ENCODE measurements at regions not wholly inside any gene's neighbourhood (a gene's known extent, or its start where the extent isn't known, plus 50 kb on each side); places are given as distances from the start of the nearest gene placed in this dataset.

DNA sequence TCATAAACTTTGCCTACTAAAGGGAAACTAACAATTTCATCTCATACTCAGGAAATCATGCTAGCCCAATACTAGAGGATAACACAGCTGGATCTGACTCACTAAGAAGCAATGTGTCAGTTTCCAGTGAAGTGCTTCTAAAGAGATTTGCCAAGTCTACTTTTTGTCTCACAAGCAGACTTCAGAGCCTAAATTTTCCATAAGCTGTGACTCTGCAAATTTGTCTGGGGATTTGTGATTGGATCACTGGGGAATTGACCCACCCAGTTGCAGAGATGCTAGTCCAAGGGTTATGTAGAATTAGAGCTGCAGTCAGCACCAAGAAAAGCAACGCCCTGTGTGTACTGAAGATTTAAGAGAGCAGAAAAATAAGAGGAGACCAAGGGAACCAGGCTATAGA, 647.1 kb downstream of the NTRK3 start:
- H3K4me3 ChIP-seq: no peak overlapping the region
- H3K36me3 ChIP-seq (ENCODE audit: low read depth): no peaks in the 10 kb centered on the region
- BruUV-seq (replicated peaks): no TSS peak
- no peaks in the 10 kb centered on the region for H3K79me2 ChIP-seq (ENCODE audit: low read depth)
- H3K4me2 ChIP-seq: no peak overlapping the region
- H3K27ac ChIP-seq: no peak overlapping the region
- H4K20me1 ChIP-seq (ENCODE audit: insufficient read depth): no peaks in the 10 kb centered on the region
- no peaks in the 10 kb centered on the region for H3K9me2 ChIP-seq (ENCODE audit: insufficient read depth)
- H3F3A ChIP-seq (ENCODE audit: insufficient read depth, low read depth): no peaks in the 10 kb centered on the region
- DNase-seq: no peak
- no peaks in the 10 kb centered on the region for H3K27me3 ChIP-seq (ENCODE audit: insufficient read depth, low read depth)
- no peaks in the 10 kb centered on the region for H3K9me3 ChIP-seq (ENCODE audit: insufficient read depth, low read depth)
- intact Hi-C loops (cut with micrococcal nuclease; ENCODE audit: unreplicated experiment): no loop called here
- H2AFZ ChIP-seq: no peak overlapping the region
- ChIA-PET CTCF (no interaction called here), POLR2A (ENCODE audit: unreplicated experiment) (interaction anchor here (0.6 kb wide), 1 partner anchor 411 kb away, joined by 3 read pairs; no protein-coding TSS in a partner anchor)
- H3K4me1 ChIP-seq (replicated peaks; ENCODE audit: insufficient read depth): no peaks in the 10 kb centered on the region
- TF ChIP-seq, protein P1, sequence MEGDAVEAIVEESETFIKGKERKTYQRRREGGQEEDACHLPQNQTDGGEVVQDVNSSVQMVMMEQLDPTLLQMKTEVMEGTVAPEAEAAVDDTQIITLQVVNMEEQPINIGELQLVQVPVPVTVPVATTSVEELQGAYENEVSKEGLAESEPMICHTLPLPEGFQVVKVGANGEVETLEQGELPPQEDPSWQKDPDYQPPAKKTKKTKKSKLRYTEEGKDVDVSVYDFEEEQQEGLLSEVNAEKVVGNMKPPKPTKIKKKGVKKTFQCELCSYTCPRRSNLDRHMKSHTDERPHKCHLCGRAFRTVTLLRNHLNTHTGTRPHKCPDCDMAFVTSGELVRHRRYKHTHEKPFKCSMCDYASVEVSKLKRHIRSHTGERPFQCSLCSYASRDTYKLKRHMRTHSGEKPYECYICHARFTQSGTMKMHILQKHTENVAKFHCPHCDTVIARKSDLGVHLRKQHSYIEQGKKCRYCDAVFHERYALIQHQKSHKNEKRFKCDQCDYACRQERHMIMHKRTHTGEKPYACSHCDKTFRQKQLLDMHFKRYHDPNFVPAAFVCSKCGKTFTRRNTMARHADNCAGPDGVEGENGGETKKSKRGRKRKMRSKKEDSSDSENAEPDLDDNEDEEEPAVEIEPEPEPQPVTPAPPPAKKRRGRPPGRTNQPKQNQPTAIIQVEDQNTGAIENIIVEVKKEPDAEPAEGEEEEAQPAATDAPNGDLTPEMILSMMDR (conservative IDR thresholded peaks at IDR 0.05): no peak
- no peak for TF ChIP-seq EZH2 (IDR thresholded peaks at IDR 0.05; ENCODE audit: low read depth)

DNA sequence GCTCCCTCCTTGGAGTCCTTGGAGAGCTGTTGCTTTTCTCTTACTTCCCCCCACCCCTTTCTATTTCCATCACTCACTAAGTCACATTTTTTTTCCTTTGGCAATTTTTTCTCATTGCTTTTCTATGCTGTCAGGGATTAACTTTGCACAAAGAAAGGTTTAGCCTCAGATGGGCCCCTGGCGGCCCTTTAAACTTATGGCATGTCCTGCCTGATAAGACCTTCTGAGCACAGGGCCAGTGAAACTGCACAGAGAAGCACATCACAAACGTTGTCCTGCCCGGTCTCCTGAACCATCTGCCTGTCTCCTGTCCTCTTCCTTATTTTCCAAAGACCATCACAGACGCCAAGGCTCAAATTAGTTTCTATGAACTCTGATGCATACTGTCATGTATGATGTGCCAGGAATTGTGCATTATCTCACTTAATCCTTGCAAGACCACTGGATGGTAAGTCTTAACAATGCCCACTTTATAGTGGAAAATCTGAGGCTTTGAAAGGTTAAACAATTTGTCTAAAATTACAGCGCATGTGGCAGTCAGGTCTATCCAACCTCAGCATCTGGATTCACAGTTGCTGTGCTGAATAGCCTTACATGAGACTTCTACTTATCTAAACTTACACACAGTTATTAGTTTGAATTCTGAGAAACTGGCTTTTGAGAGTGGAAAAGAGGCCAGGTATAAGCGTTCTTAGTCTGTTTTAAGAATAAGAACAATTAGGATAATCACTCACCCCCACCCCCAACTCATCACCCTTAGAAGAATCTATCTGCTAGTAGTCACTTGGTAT, 648.1 kb downstream of the NTRK3 start:
- Histone ChIP-seq H3K9me3 (ENCODE audit: insufficient read depth, low read depth) (no peaks in the 10 kb centered on the region), H4K20me1 (ENCODE audit: insufficient read depth) (no peaks in the 10 kb centered on the region), H2AFZ (no peak overlapping the region), H3K27ac (no peak overlapping the region), H3F3A (ENCODE audit: insufficient read depth, low read depth) (no peaks in the 10 kb centered on the region), H3K4me2 (no peak overlapping the region), H3K9me2 (ENCODE audit: insufficient read depth) (no peaks in the 10 kb centered on the region), H3K4me3 (no peak overlapping the region), H3K27me3 (ENCODE audit: insufficient read depth, low read depth) (no peaks in the 10 kb centered on the region), H3K79me2 (ENCODE audit: low read depth) (no peaks in the 10 kb centered on the region), H3K36me3 (ENCODE audit: low read depth) (no peaks in the 10 kb centered on the region), H3K4me1 (replicated peaks; ENCODE audit: insufficient read depth) (no peaks in the 10 kb centered on the region)
- DNase-seq: no peak
- intact Hi-C loops (cut with micrococcal nuclease; ENCODE audit: unreplicated experiment): no loop called here
- ChIA-PET CTCF (no interaction called here), POLR2A (ENCODE audit: unreplicated experiment) (no interaction called here)
- BruUV-seq (replicated peaks): no TSS peak
- TF ChIP-seq, protein P1 (conservative IDR thresholded peaks at IDR 0.05): no peak
- TF ChIP-seq EZH2 (IDR thresholded peaks at IDR 0.05; ENCODE audit: low read depth): no peak

DNA sequence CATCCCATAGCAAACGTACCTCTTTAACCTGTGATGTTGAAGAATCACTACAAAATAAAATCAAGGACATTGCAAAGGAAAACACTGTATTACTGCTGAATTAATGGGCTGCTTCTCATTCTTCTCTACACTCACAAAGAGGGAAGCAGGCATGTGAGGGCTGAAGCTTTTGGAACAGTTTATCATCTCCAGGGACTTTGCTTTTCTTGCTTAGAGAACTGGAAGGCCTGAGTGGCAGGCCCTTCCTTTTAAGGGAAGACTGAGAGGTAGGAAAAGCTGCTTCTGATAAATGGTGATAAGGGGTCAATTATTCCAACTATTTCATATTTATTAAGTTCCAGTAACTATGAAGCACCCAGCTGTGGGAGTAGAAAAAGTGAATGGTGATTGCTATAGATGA, 649.6 kb downstream of the NTRK3 start:
- H3F3A ChIP-seq (ENCODE audit: insufficient read depth, low read depth): no peaks in the 10 kb centered on the region
- CTCF ChIA-PET: no interaction called here
- intact Hi-C loops (cut with micrococcal nuclease; ENCODE audit: unreplicated experiment): no loop called here
- no peaks in the 10 kb centered on the region for H3K36me3 ChIP-seq (ENCODE audit: low read depth)
- H3K9me3 ChIP-seq (ENCODE audit: insufficient read depth, low read depth): no peaks in the 10 kb centered on the region
- BruUV-seq (replicated peaks): no TSS peak
- H3K79me2 ChIP-seq (ENCODE audit: low read depth): no peaks in the 10 kb centered on the region
- no peaks in the 10 kb centered on the region for H3K27me3 ChIP-seq (ENCODE audit: insufficient read depth, low read depth)
- H3K4me1 ChIP-seq (replicated peaks; ENCODE audit: insufficient read depth): no peaks in the 10 kb centered on the region
- H3K27ac ChIP-seq: no peak overlapping the region
- TF ChIP-seq EZH2 (IDR thresholded peaks at IDR 0.05; ENCODE audit: low read depth): no peak
- TF ChIP-seq, protein P1 (conservative IDR thresholded peaks at IDR 0.05): no peak
- POLR2A ChIA-PET (ENCODE audit: unreplicated experiment): no interaction called here
- DNase-seq: no peak
- no peak overlapping the region for H3K4me2 ChIP-seq
- no peaks in the 10 kb centered on the region for H4K20me1 ChIP-seq (ENCODE audit: insufficient read depth)
- no peaks in the 10 kb centered on the region for H3K9me2 ChIP-seq (ENCODE audit: insufficient read depth)
- H2AFZ ChIP-seq: no peak overlapping the region
- H3K4me3 ChIP-seq: no peak overlapping the region

Data from PC-9 (cell line).